Stomach (tissue), 8 donors: ENCODE measurements at regions not wholly inside any gene's neighbourhood (a gene's known extent, or its start where the extent isn't known, plus 50 kb on each side); places are given as distances from the start of the nearest gene placed in this dataset.

Experiments used
- DNase-seq, 2 donors: peaks; one replicate each; pipeline versions ENCODE4 v3.0.0 to v3.0.0-alpha.2; 2013 to 2019
- H3K27ac ChIP-seq, 5 donors: fragments of 200-600 bp in 4 of 5; sonication (generic) in 4 of 5; one replicate each; pipeline ENCODE4 v1.5.1; 2013 to 2019; ENCODE audit warnings: mild to moderate bottlenecking in 1 of 5, moderate library complexity in 1 of 5
- H3K27me3 ChIP-seq, 3 donors: fragments of 200-600 bp; sonication (generic); one replicate each; pipeline ENCODE4 v1.5.1; 2017 to 2019; ENCODE audit warnings: mixed run types in 1 of 3
- H3K36me3 ChIP-seq, 4 donors: fragments of 200-600 bp; sonication (generic); 1 replicate in 3 of 4; 2 replicates in 1 of 4; pipeline ENCODE4 v1.5.1; 2016 to 2019
- H3K4me1 ChIP-seq, 4 donors: fragments of 200-600 bp; sonication (generic); one replicate each; pipeline ENCODE4 v1.5.1; 2016 to 2019
- H3K4me3 ChIP-seq, 4 donors: fragments of 200-600 bp; sonication (generic) in 3 of 4; one replicate each; pipeline ENCODE4 v1.5.1; 2016 to 2019; ENCODE audit warnings: mild to moderate bottlenecking in 1 of 4
- H3K9me3 ChIP-seq, 4 donors: fragments of 200-600 bp; sonication (generic); one replicate each; pipeline ENCODE4 v1.5.1; 2016 to 2019
- CTCF ChIP-seq, 7 experiments: fragments of 450-650 bp in 4 of 7; fragments of 200-600 bp in 3 of 7; sonication (generic) in 3 of 7; IDR thresholded peaks; one replicate each; pipeline ENCODE4 v1.5.1; 2016 to 2019; ENCODE audit warnings: antibody characterized with exemption in 7 of 7, control low read depth in 2 of 7, mild to moderate bottlenecking in 1 of 7
- EP300 ChIP-seq: sonication (generic); formaldehyde crosslinking; IDR thresholded peaks from one replicate; pipeline ENCODE4 v1.6.1; 2017; ENCODE audit warnings: antibody characterized with exemption
- POLR2A ChIP-seq, 4 donors: fragments of 450-650 bp; IDR thresholded peaks; one replicate each; pipeline ENCODE4 v1.6.1; 2016; ENCODE audit warnings: antibody characterized with exemption in 4 of 4, control low read depth in 2 of 4, mild to moderate bottlenecking in 1 of 4, moderate library complexity in 1 of 4
- POLR2AphosphoS5 ChIP-seq, 3 donors: sonication (generic); formaldehyde crosslinking; IDR thresholded peaks; one replicate each; pipeline ENCODE4 v1.6.1; 2016; ENCODE audit warnings: antibody characterized with exemption in 3 of 3
- WGBS, 5 donors: extraction: QIAGEN DNeasy Blood & Tissue Kit in 3 of 5; methylation state at CpG; one replicate each; pipeline versions ENCODE4 v1.1.5 to v1.1.7; 2013 to 2018; 5-methylcytosine and 5-hydroxymethylcytosine counted together
- intact Hi-C: fragments of 100-400 bp; cut with DNase I; formaldehyde crosslinking; loops from one replicate; pipeline ENCODE4 v1.15.1; 2023; ENCODE audit warnings: low total_unique reads
- donor health status: healthy with polysubstance abuse.
- donor health status: Bipolar disorder and iron deficiency.
- donor health status: healthy.

- Histone ChIP-seq H3K4me1 (no peaks in the 10 kb centered on the region), H3K4me3 (no peak overlapping the region), H3K27ac (no peak overlapping the region), H3K27me3 (no peaks in the 10 kb centered on the region), H3K36me3 (no peaks in the 10 kb centered on the region), H3K9me3 (no peaks in the 10 kb centered on the region)
- WGBS, 5 donors = 71 to 81% (median 75%) methylated on average over 2 of the region's 2 CpGs
- intact Hi-C loops = no loop called here
- TF ChIP-seq CTCF (IDR thresholded peaks at IDR 0.05) (no peak), POLR2A (IDR thresholded peaks at IDR 0.05) (no peak), POLR2AphosphoS5 (IDR thresholded peaks at IDR 0.05) (no peak), EP300 (no peak)
- DNase-seq = no peak
These were observed 605.8 kb downstream of the SPOCK3 start for GRCh38 chr4:166628454-166628853.

DNA sequence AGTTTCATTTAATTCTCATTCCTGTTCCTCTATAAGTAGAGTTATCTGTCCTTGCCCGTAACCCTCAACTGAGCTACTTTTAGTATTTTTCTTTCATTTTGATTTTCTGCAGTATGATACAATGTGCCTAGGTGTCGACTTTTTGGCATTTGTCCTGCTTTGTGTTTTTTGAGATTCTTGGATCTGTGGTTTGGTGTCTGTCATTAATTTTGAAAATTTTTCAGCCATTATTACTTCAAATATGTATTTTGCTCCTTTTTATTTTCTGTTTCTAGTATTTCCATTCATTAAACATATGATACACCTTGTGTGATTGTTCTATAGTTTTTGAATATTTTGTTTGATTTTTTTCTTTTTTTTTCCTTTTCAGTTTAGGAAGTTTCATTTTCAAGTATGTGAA, 598.9 kb downstream of the SPOCK3 start:
- Histone ChIP-seq H3K36me3 (no peaks in the 10 kb centered on the region), H3K27ac (no peak overlapping the region), H3K4me1 (no peaks in the 10 kb centered on the region), H3K9me3 (no peaks in the 10 kb centered on the region), H3K27me3 (no peaks in the 10 kb centered on the region), H3K4me3 (no peak overlapping the region)
- WGBS, 5 donors = 76 to 98% (median 92%) methylated on average over 2 of the region's 2 CpGs
- DNase-seq = no peak
- TF ChIP-seq POLR2A (IDR thresholded peaks at IDR 0.05) (no peak), EP300 (no peak), POLR2AphosphoS5 (IDR thresholded peaks at IDR 0.05) (no peak), CTCF (IDR thresholded peaks at IDR 0.05) (no peak)
- intact Hi-C loops = no loop called here

DNA sequence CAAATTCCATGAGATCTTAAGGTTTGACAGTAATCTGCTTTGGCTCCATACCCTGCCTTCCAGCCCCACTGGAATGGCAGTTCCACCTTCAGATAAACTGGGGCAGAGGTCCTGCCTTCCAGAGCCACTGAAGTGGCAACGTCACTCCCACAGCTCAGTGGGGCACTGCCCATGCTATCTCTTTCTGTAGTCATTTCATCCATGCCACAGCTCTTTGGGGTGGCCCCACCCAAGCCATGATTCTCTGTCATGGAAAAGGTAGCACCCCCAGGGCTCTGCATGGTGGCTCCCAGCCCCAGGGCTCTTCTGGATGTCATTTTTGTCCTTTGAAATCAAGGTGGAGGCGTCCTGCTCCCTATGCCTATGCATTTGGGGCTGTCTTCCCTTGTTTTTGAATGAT, 596.5 kb downstream of the SPOCK3 start:
- H3K4me1 ChIP-seq = no peaks in the 10 kb centered on the region
- TF ChIP-seq POLR2AphosphoS5 (IDR thresholded peaks at IDR 0.05) (no peak), EP300 (no peak)
- WGBS, 5 donors = 72 to 81% (median 76%) methylated on average over 2 of the region's 2 CpGs
- no peak overlapping the region for H3K27ac ChIP-seq
- no peak for DNase-seq
- H3K27me3 ChIP-seq = no peaks in the 10 kb centered on the region
- H3K36me3 ChIP-seq = no peaks in the 10 kb centered on the region
- intact Hi-C loops = no loop called here
- no peaks in the 10 kb centered on the region for H3K9me3 ChIP-seq
- no peak overlapping the region for H3K4me3 ChIP-seq

- TF ChIP-seq POLR2AphosphoS5 (IDR thresholded peaks at IDR 0.05) (no peak), CTCF (IDR thresholded peaks at IDR 0.05) (no peak), EP300 (no peak), POLR2A (IDR thresholded peaks at IDR 0.05) (no peak)
- Histone ChIP-seq H3K9me3 (no peaks in the 10 kb centered on the region), H3K36me3 (no peaks in the 10 kb centered on the region), H3K27ac (no peak overlapping the region), H3K4me1 (no peaks in the 10 kb centered on the region), H3K27me3 (no peaks in the 10 kb centered on the region), H3K4me3 (no peak overlapping the region)
- WGBS, 5 donors = 29 to 63% (median 36%) methylated on average over 1 of the region's 1 CpG
- intact Hi-C loops = no loop called here
- DNase-seq = no peak
These were observed 579.1 kb downstream of the SPOCK3 start for GRCh38 chr4:166655231-166655630.

DNA sequence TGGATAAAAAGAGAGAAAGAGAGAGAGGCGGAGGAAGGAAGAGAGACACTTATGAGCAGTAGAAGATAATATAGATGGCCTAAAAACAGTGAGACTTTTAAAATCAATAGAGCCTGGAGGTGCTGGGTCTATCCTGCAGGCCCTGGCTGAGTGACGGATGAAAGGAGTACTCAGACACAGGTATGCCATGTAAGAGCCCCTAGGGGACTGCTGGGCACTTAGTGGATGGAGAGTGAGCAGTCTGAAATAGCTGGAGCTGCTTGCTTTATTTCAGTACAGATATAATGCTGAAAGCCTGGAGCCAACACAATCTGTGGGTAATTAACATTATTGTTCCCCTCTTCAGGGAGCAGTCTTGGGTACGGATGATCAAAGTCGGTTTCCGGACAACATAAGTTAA, 578.6 kb downstream of the SPOCK3 start:
- Histone ChIP-seq H3K4me1 (no peaks in the 10 kb centered on the region), H3K27ac (no peak overlapping the region), H3K9me3 (no peaks in the 10 kb centered on the region), H3K4me3 (no peak overlapping the region), H3K27me3 (no peaks in the 10 kb centered on the region), H3K36me3 (no peaks in the 10 kb centered on the region)
- WGBS, 5 donors = 89 to 97% (median 89%) methylated on average over 5 of the region's 5 CpGs
- TF ChIP-seq POLR2AphosphoS5 (IDR thresholded peaks at IDR 0.05) (no peak), EP300 (no peak), CTCF (IDR thresholded peaks at IDR 0.05) (no peak), POLR2A (IDR thresholded peaks at IDR 0.05) (no peak)
- intact Hi-C loops = no loop called here
- DNase-seq = no peak
